PFSK-1 (cell line): ENCODE measurements at regions not wholly inside any gene's neighbourhood (a gene's known extent, or its start where the extent isn't known, plus 50 kb on each side); places are given as distances from the start of the nearest gene placed in this dataset.

Source experiments
- FOXP2 ChIP-seq: optimal IDR thresholded peaks from 2 replicates; pipeline ENCODE3; 2011; ENCODE audit warnings: borderline replicate concordance, control low read depth, inconsistent platforms; ENCODE audit not compliant: insufficient read depth; ENCODE audit errors: extremely low read length, extremely low read depth
- POLR2AphosphoS5 ChIP-seq: IDR thresholded peaks from 2 replicates; pipeline ENCODE4 v1.6.1; 2012; ENCODE audit warnings: low read depth, mild to moderate bottlenecking, control low read depth, low read length, moderate library complexity
- REST ChIP-seq, 2 experiments: IDR thresholded peaks; 2 replicates each; pipeline versions ENCODE4 v1.6.1 to v1.8.0; 2011 to 2012; ENCODE audit warnings: low read depth in 2 of 2, low read length in 2 of 2, control low read depth in 1 of 2, inconsistent platforms in 1 of 2, mild to moderate bottlenecking in 1 of 2, moderate library complexity in 1 of 2; ENCODE audit not compliant: insufficient read depth in 1 of 2
- SIN3A ChIP-seq: IDR thresholded peaks from 2 replicates; pipeline ENCODE4 v1.6.1; 2012; ENCODE audit warnings: mild to moderate bottlenecking, low read length, moderate library complexity, borderline replicate concordance; ENCODE audit not compliant: insufficient read depth
- TAF1 ChIP-seq: IDR thresholded peaks from 2 replicates; pipeline ENCODE4 v1.6.1; 2012; ENCODE audit warnings: low read length, control low read depth, borderline replicate concordance; ENCODE audit not compliant: insufficient read depth

DNA sequence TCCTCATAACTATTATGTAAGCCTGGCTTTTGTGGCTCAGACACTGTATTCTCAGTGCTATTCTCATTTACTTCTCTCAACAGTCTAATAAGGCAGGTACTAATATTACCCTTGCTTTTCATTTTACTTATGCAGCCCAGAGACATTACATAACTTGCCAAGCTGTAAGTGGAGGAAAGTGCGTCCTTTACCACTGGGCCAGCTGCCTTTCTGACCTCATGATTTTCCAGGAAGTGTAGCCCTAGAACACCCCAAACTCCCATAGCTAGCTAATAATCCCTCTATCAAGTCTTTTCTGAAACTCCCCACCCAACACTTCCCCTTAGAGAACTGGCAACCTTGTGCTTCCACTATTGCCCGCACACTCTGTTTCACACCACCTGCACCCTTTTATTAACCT, 192.9 kb upstream of the HMHB1 start:
- no peak for TF ChIP-seq REST (IDR thresholded peaks at IDR 0.05; ENCODE audit: insufficient read depth in 1 of 2, low read depth in 2 of 2, low read length in 2 of 2)
- TF ChIP-seq POLR2AphosphoS5, result no peak
- TF ChIP-seq TAF1, result no peak
- no peak for TF ChIP-seq FOXP2
- TF ChIP-seq SIN3A, result no peak
